Adrenal gland (tissue), 9 donors: ENCODE measurements at regions not wholly inside any gene's neighbourhood (a gene's known extent, or its start where the extent isn't known, plus 50 kb on each side); places are given as distances from the start of the nearest gene placed in this dataset.

ENCODE experiments used
- DNase-seq, 7 donors: peaks; one replicate each; pipeline ENCODE4 v3.0.0-alpha.2; 2019 to 2020
- H3K27ac ChIP-seq, 5 donors: fragments of 200-600 bp; sonication (generic) in 4 of 5; 1 replicate in 3 of 5; 2 replicates in 2 of 5; pipeline versions ENCODE4 v1.5.1 to v1.8.0; 2016 to 2020; ENCODE audit warnings: mild to moderate bottlenecking in 1 of 5
- H3K27me3 ChIP-seq: fragments of 200-600 bp; 2 replicates; pipeline ENCODE4 v1.8.0; 2021
- H3K36me3 ChIP-seq, 2 donors: fragments of 200-600 bp; replicated peaks in 1 of 2; 1 replicate in 1 of 2; 2 replicates in 1 of 2; pipeline versions ENCODE4 v1.5.1 to v1.8.0; 2018 to 2022
- H3K4me1 ChIP-seq, 2 donors: fragments of 200-600 bp; replicated peaks in 1 of 2; 1 replicate in 1 of 2; 2 replicates in 1 of 2; pipeline versions ENCODE4 v1.5.1 to v1.8.0; 2018 to 2021
- H3K4me3 ChIP-seq, 4 donors: fragments of 200-600 bp; sonication (generic) in 3 of 4; one replicate each; pipeline ENCODE4 v1.5.1; 2016 to 2018
- H3K9me3 ChIP-seq, 3 donors: fragments of 200-600 bp; sonication (generic) in 1 of 3; replicated peaks in 1 of 3; 1 replicate in 2 of 3; 2 replicates in 1 of 3; pipeline versions ENCODE4 v1.5.1 to v1.8.0; 2016 to 2021
- CTCF ChIP-seq, 6 experiments: fragments of 450-650 bp in 4 of 6; fragments of 200-600 bp in 2 of 6; sonication (generic) in 1 of 6; IDR thresholded peaks; 1 replicate in 5 of 6; 2 replicates in 1 of 6; pipeline versions ENCODE4 v1.5.1 to v1.8.0; 2016 to 2021; ENCODE audit warnings: antibody characterized with exemption in 6 of 6, mild to moderate bottlenecking in 2 of 6, moderate library complexity in 1 of 6
- POLR2A ChIP-seq, 2 donors: fragments of 450-650 bp; IDR thresholded peaks; one replicate each; pipeline ENCODE4 v1.6.1; 2017; ENCODE audit warnings: antibody characterized with exemption in 2 of 2, mild to moderate bottlenecking in 2 of 2, moderate library complexity in 1 of 2
- WGBS, 4 donors: extraction: QIAGEN DNeasy Blood & Tissue Kit in 2 of 4; methylation state at CpG; one replicate each; pipeline versions ENCODE4 v1.1.5 to v1.1.7; 2013 to 2017; 5-methylcytosine and 5-hydroxymethylcytosine counted together
- intact Hi-C, 2 donors: fragments of 100-400 bp; cut with DNase I; formaldehyde crosslinking; loops; one replicate each; pipeline versions ENCODE4 v1.14.1 to v1.15.0; 2022 to 2023
- donor health status: healthy with polysubstance abuse.
- donor health status: Bipolar disorder and iron deficiency.
- donor health status: DM: yes; HTN: yes; CAD: no.
- donor health status: DM: no; HTN: no; CAD: no.
- donor health status: DM: no; HTN: no; CAD: no.

DNA sequence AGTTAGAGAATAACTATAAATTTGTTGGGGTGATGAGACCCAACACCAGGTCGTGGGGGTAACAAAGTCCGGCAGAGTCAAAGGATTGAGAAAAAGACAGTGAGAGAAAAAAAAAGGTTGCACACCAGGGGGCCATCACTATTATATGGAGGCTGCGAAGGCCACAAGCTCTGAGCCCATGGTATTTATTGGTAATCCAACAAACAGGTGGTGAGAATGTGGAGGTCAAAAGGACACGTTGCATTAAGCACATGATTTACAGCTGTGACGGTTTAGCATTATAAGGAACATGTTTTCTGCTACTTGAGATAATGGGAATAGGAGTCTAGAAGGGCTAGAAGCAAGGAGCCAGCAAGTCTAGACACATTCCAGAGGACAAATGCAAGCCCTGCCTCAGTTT lies 2202.2 kb upstream of the C9orf72 start:
- TF ChIP-seq POLR2A (IDR thresholded peaks at IDR 0.05) (no peak), CTCF (IDR thresholded peaks at IDR 0.05) (no peak)
- DNase-seq = no peak
- Histone ChIP-seq H3K27me3 (no peaks in the 10 kb centered on the region), H3K4me1 (no peaks in the 10 kb centered on the region), H3K36me3 (no peaks in the 10 kb centered on the region), H3K9me3 (no peaks in the 10 kb centered on the region), H3K27ac (no peak overlapping the region), H3K4me3 (no peak overlapping the region)
- 60 to 78% (median 69%) methylated on average over 5 of the region's 5 CpGs for whole genome bisulfite sequencing, 4 donors
- intact Hi-C loops = no loop called here

- Histone ChIP-seq H3K36me3 (no peaks in the 10 kb centered on the region), H3K4me1 (no peaks in the 10 kb centered on the region), H3K27ac (no peak overlapping the region), H3K9me3 (no peaks in the 10 kb centered on the region), H3K4me3 (no peak overlapping the region), H3K27me3 (no peaks in the 10 kb centered on the region)
- TF ChIP-seq POLR2A (IDR thresholded peaks at IDR 0.05) = no peak
- no peak for TF ChIP-seq CTCF (IDR thresholded peaks at IDR 0.05)
- WGBS, 4 donors = 69 to 85% (median 83%) methylated on average over 7 of the region's 7 CpGs
- no peak for DNase-seq
- intact Hi-C loops = no loop called here
These were observed 2205.1 kb upstream of the C9orf72 start for GRCh38 chr9:29778281-29778849.

DNA sequence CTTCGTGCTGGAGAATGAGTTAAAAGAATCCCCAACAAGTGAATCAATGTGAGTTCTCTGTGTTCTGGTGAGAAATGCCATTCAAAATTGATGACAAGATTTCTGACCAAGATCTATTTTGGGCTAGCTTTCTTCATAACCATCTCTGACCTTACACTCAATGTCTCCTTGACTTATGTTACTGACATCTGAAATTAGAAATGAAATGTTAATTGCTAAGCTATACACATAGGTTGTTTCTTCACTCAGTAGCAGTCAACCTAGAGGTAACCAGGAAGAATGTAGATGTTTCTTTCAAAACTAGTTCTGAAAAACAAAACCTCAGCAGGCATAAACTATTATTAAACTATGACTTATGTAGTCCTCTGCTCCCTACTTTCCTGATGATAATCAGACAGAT lies 2220.7 kb upstream of the C9orf72 start:
- H3K27me3 ChIP-seq = no peaks in the 10 kb centered on the region
- no peak overlapping the region for H3K27ac ChIP-seq
- intact Hi-C loops = no loop called here
- no peaks in the 10 kb centered on the region for H3K9me3 ChIP-seq
- 52 to 64% (median 60%) methylated on average over 1 of the region's 1 CpG for WGBS, 4 donors
- H3K4me3 ChIP-seq = no peak overlapping the region
- TF ChIP-seq POLR2A (IDR thresholded peaks at IDR 0.05) (no peak), CTCF (IDR thresholded peaks at IDR 0.05) (no peak)
- no peaks in the 10 kb centered on the region for H3K36me3 ChIP-seq
- no peaks in the 10 kb centered on the region for H3K4me1 ChIP-seq
- no peak for DNase-seq

GRCh38 chr9:29796291-29796952 lies 2223.1 kb upstream of the C9orf72 start:
- no peaks in the 10 kb centered on the region for H3K4me1 ChIP-seq
- TF ChIP-seq POLR2A (IDR thresholded peaks at IDR 0.05) (no peak), CTCF (IDR thresholded peaks at IDR 0.05) (no peak)
- no peak overlapping the region for H3K4me3 ChIP-seq
- no peak for DNase-seq
- H3K27me3 ChIP-seq = no peaks in the 10 kb centered on the region
- H3K27ac ChIP-seq = no peak overlapping the region
- H3K36me3 ChIP-seq = no peaks in the 10 kb centered on the region
- 73 to 82% (median 77%) methylated on average over 2 of the region's 2 CpGs for WGBS, 4 donors
- intact Hi-C loops = no loop called here
- no peaks in the 10 kb centered on the region for H3K9me3 ChIP-seq
